ENCODE measurements at regions not wholly inside any gene's neighbourhood (a gene's known extent, or its start where the extent isn't known, plus 50 kb on each side); places are given as distances from the start of the nearest gene placed in this dataset.

DNA sequence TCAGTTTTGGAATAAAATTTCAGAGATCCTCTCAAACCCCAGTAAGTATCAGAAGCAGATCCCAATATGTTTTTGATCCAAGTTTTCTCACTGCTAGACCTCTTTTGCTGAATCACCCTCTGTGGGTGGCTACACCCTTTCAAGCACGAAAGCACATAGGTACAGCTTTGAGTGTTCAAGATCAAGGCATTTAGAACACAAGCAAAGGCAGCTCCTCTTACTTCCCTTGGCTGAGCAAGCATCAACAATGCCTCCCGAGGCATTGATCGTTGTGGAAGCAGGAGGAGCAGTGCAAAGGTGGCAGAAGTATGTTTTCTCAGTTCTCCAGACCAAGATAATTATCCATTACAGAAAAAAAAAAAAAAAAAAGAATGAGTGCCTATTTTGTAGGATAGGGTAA lies 72.0 kb upstream of the TSPAN7 start:
- no peak overlapping the region for H2AFZ ChIP-seq
- no peak for DNase-seq (ENCODE audit: low spot score)
- no peaks in the 10 kb centered on the region for H3K27me3 ChIP-seq (ENCODE audit: insufficient read depth)
- no peaks in the 10 kb centered on the region for H3F3A ChIP-seq (replicated peaks; ENCODE audit: low read depth)
- H3K4me2 ChIP-seq: no peak overlapping the region
- H3K36me3 ChIP-seq (ENCODE audit: insufficient read depth): no peaks in the 10 kb centered on the region
- Mint-ChIP-seq H3K4me3 (no peak overlapping the region), H3K27me3 (ENCODE audit: insufficient read depth, low read depth, poor library complexity) (no peaks in the 10 kb centered on the region), H3K36me3 (ENCODE audit: low read depth) (no peaks in the 10 kb centered on the region), H3K9me3 (no peaks in the 10 kb centered on the region), H3K27ac (no peak overlapping the region), H3K4me1 (no peaks in the 10 kb centered on the region; the same call in 2 of the 3 replicates)
- no peaks in the 10 kb centered on the region for H4K20me1 ChIP-seq (replicated peaks; ENCODE audit: insufficient read depth)
- H3K4me3 ChIP-seq: no peak overlapping the region
- no peaks in the 10 kb centered on the region for H3K4me1 ChIP-seq (ENCODE audit: insufficient read depth)
- no peak overlapping the region for H3K27ac ChIP-seq (ENCODE audit: low read depth)
- no peaks in the 10 kb centered on the region for H3K9me2 ChIP-seq (ENCODE audit: insufficient read depth)
- no peaks in the 10 kb centered on the region for H3K79me2 ChIP-seq (replicated peaks; ENCODE audit: insufficient read depth)
- ATAC-seq: no peak
- TF ChIP-seq EZH2 (IDR thresholded peaks at IDR 0.05; ENCODE audit: low read depth, unreplicated experiment) (no peak), ZNF114 (CRISPR knock-in tag; IDR thresholded peaks at IDR 0.05) (no peak), JUNB (IDR thresholded peaks at IDR 0.05; ENCODE audit: unreplicated experiment) (no peak), ZNF331 (CRISPR knock-in tag; IDR thresholded peaks at IDR 0.05; ENCODE audit: low read depth) (no peak), NANOG (IDR thresholded peaks at IDR 0.05; ENCODE audit: borderline replicate concordance) (no peak), EZH2phosphoT487 (IDR thresholded peaks at IDR 0.05; ENCODE audit: unreplicated experiment) (no peak), POLR2AphosphoS5 (IDR thresholded peaks at IDR 0.05; ENCODE audit: low read depth) (no peak)
- TF ChIP-seq, protein P1, sequence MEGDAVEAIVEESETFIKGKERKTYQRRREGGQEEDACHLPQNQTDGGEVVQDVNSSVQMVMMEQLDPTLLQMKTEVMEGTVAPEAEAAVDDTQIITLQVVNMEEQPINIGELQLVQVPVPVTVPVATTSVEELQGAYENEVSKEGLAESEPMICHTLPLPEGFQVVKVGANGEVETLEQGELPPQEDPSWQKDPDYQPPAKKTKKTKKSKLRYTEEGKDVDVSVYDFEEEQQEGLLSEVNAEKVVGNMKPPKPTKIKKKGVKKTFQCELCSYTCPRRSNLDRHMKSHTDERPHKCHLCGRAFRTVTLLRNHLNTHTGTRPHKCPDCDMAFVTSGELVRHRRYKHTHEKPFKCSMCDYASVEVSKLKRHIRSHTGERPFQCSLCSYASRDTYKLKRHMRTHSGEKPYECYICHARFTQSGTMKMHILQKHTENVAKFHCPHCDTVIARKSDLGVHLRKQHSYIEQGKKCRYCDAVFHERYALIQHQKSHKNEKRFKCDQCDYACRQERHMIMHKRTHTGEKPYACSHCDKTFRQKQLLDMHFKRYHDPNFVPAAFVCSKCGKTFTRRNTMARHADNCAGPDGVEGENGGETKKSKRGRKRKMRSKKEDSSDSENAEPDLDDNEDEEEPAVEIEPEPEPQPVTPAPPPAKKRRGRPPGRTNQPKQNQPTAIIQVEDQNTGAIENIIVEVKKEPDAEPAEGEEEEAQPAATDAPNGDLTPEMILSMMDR (conservative IDR thresholded peaks at IDR 0.05; ENCODE audit: low read depth in 2 of 2): no peak
- TF ChIP-seq, protein P2, sequence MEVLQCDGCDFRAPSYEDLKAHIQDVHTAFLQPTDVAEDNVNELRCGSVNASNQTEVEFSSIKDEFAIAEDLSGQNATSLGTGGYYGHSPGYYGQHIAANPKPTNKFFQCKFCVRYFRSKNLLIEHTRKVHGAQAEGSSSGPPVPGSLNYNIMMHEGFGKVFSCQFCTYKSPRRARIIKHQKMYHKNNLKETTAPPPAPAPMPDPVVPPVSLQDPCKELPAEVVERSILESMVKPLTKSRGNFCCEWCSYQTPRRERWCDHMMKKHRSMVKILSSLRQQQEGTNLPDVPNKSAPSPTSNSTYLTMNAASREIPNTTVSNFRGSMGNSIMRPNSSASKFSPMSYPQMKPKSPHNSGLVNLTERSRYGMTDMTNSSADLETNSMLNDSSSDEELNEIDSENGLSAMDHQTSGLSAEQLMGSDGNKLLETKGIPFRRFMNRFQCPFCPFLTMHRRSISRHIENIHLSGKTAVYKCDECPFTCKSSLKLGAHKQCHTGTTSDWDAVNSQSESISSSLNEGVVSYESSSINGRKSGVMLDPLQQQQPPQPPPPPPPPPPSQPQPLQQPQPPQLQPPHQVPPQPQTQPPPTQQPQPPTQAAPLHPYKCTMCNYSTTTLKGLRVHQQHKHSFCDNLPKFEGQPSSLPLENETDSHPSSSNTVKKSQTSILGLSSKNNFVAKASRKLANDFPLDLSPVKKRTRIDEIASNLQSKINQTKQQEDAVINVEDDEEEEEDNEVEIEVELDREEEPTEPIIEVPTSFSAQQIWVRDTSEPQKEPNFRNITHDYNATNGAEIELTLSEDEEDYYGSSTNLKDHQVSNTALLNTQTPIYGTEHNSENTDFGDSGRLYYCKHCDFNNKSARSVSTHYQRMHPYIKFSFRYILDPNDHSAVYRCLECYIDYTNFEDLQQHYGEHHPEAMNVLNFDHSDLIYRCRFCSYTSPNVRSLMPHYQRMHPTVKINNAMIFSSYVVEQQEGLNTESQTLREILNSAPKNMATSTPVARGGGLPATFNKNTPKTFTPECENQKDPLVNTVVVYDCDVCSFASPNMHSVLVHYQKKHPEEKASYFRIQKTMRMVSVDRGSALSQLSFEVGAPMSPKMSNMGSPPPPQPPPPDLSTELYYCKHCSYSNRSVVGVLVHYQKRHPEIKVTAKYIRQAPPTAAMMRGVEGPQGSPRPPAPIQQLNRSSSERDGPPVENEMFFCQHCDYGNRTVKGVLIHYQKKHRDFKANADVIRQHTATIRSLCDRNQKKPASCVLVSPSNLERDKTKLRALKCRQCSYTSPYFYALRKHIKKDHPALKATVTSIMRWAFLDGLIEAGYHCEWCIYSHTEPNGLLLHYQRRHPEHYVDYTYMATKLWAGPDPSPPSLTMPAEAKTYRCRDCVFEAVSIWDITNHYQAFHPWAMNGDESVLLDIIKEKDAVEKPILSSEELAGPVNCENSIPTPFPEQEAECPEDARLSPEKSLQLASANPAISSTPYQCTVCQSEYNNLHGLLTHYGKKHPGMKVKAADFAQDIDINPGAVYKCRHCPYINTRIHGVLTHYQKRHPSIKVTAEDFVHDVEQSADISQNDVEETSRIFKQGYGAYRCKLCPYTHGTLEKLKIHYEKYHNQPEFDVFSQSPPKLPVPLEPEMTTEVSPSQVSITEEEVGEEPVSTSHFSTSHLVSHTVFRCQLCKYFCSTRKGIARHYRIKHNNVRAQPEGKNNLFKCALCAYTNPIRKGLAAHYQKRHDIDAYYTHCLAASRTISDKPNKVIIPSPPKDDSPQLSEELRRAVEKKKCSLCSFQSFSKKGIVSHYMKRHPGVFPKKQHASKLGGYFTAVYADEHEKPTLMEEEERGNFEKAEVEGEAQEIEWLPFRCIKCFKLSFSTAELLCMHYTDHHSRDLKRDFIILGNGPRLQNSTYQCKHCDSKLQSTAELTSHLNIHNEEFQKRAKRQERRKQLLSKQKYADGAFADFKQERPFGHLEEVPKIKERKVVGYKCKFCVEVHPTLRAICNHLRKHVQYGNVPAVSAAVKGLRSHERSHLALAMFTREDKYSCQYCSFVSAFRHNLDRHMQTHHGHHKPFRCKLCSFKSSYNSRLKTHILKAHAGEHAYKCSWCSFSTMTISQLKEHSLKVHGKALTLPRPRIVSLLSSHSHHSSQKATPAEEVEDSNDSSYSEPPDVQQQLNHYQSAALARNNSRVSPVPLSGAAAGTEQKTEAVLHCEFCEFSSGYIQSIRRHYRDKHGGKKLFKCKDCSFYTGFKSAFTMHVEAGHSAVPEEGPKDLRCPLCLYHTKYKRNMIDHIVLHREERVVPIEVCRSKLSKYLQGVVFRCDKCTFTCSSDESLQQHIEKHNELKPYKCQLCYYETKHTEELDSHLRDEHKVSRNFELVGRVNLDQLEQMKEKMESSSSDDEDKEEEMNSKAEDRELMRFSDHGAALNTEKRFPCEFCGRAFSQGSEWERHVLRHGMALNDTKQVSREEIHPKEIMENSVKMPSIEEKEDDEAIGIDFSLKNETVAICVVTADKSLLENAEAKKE (CRISPR knock-in tag; IDR thresholded peaks at IDR 0.05): no peak
- TF ChIP-seq, protein P3, sequence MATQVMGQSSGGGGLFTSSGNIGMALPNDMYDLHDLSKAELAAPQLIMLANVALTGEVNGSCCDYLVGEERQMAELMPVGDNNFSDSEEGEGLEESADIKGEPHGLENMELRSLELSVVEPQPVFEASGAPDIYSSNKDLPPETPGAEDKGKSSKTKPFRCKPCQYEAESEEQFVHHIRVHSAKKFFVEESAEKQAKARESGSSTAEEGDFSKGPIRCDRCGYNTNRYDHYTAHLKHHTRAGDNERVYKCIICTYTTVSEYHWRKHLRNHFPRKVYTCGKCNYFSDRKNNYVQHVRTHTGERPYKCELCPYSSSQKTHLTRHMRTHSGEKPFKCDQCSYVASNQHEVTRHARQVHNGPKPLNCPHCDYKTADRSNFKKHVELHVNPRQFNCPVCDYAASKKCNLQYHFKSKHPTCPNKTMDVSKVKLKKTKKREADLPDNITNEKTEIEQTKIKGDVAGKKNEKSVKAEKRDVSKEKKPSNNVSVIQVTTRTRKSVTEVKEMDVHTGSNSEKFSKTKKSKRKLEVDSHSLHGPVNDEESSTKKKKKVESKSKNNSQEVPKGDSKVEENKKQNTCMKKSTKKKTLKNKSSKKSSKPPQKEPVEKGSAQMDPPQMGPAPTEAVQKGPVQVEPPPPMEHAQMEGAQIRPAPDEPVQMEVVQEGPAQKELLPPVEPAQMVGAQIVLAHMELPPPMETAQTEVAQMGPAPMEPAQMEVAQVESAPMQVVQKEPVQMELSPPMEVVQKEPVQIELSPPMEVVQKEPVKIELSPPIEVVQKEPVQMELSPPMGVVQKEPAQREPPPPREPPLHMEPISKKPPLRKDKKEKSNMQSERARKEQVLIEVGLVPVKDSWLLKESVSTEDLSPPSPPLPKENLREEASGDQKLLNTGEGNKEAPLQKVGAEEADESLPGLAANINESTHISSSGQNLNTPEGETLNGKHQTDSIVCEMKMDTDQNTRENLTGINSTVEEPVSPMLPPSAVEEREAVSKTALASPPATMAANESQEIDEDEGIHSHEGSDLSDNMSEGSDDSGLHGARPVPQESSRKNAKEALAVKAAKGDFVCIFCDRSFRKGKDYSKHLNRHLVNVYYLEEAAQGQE (IDR thresholded peaks at IDR 0.05; ENCODE audit: unreplicated experiment): no peak

Data from GM23338 (cell line).